ENCODE measurements at regions not wholly inside any gene's neighbourhood (a gene's known extent, or its start where the extent isn't known, plus 50 kb on each side); places are given as distances from the start of the nearest gene placed in this dataset.

GRCh38 chr11:116478205-116478604 is 294.6 kb downstream of the BUD13 start:
- H3K27me3 ChIP-seq (ENCODE audit: control insufficient read depth in 1 of 2, insufficient read depth in 2 of 2, low read length in 2 of 2), result no peaks in the 10 kb centered on the region
- H3K9me3 ChIP-seq (ENCODE audit: low read length), result no peaks in the 10 kb centered on the region
- in situ Hi-C loops (cut with HindIII; ENCODE audit: extremely low pct_ligation_motif_present, low pct_unique_long_range_greater_than_20kb), result no loop called here
- CTCF ChIA-PET (ENCODE audit: low intra/inter-chr PET ratio, low total read pairs), result no interaction called here
- no peaks in the 10 kb centered on the region for H3K4me1 ChIP-seq (ENCODE audit: insufficient read depth, low read length)
- H3K4me2 ChIP-seq (ENCODE audit: low read depth, low read length), result no peak overlapping the region
- H3K9ac ChIP-seq (ENCODE audit: insufficient read depth, low read depth, low read length), result no peak overlapping the region
- H3K4me3 ChIP-seq (replicated peaks in 1 of 3; ENCODE audit: insufficient read depth in 1 of 3, low read depth in 2 of 3, low read length in 3 of 3), result no peak overlapping the region
- DNase-seq (ENCODE audit: low spot score), result no peak
- no peak overlapping the region for H3K27ac ChIP-seq (ENCODE audit: extremely low read length, insufficient read depth, low read length)
- WGBS (ENCODE audit: low lambda C conversion rate), result 67% methylated on average over 8 of the region's 8 CpGs
- TF ChIP-seq BCL6 (CRISPR knock-in tag; IDR thresholded peaks at IDR 0.05) (no peak), NFE2L2 (IDR thresholded peaks at IDR 0.05; ENCODE audit: low read length) (no peak), CENPX (CRISPR knock-in tag; IDR thresholded peaks at IDR 0.05) (no peak), HNRNPUL1 (IDR thresholded peaks at IDR 0.05; ENCODE audit: low read depth, low read length) (no peak), FIP1L1 (IDR thresholded peaks at IDR 0.05; ENCODE audit: borderline replicate concordance, insufficient read depth, low read depth, low read length) (no peak), ZNF841 (CRISPR knock-in tag; IDR thresholded peaks at IDR 0.05; ENCODE audit: borderline replicate concordance) (no peak), ZNF720 (CRISPR knock-in tag; IDR thresholded peaks at IDR 0.05) (no peak), IRF1 (CRISPR knock-in tag; IDR thresholded peaks at IDR 0.05; ENCODE audit: low read depth) (no peak)
- TF ChIP-seq, protein P1, sequence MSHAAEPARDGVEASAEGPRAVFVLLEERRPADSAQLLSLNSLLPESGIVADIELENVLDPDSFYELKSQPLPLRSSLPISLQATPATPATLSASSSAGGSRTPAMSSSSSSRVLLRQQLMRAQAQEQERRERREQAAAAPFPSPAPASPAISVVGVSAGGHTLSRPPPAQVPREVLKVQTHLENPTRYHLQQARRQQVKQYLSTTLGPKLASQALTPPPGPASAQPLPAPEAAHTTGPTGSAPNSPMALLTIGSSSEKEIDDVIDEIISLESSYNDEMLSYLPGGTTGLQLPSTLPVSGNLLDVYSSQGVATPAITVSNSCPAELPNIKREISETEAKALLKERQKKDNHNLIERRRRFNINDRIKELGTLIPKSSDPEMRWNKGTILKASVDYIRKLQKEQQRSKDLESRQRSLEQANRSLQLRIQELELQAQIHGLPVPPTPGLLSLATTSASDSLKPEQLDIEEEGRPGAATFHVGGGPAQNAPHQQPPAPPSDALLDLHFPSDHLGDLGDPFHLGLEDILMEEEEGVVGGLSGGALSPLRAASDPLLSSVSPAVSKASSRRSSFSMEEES (CRISPR knock-in tag; IDR thresholded peaks at IDR 0.05), result no peak
- BruUV-seq (replicated peaks), result no TSS peak
- no peaks in the 10 kb centered on the region for H3K36me3 ChIP-seq (replicated peaks in 1 of 2; ENCODE audit: control insufficient read depth in 1 of 2, insufficient read depth in 2 of 2, low read length in 2 of 2)
- FAIRE-seq, result no peak
- no peak for ATAC-seq
- intact Hi-C loops (cut with micrococcal nuclease; ENCODE audit: unreplicated experiment), result no loop called here
- no peak overlapping the region for H2AFZ ChIP-seq (ENCODE audit: low read length)
- H4K20me1 ChIP-seq (ENCODE audit: insufficient read depth, low read length), result no peaks in the 10 kb centered on the region
- no peaks in the 10 kb centered on the region for H3K79me2 ChIP-seq (ENCODE audit: insufficient read depth, low read length)
- POLR2A ChIA-PET, result no interaction called here

Data from HepG2 (cell line).